ENCODE measurements at regions not wholly inside any gene's neighbourhood (a gene's known extent, or its start where the extent isn't known, plus 50 kb on each side); places are given as distances from the start of the nearest gene placed in this dataset.

DNA sequence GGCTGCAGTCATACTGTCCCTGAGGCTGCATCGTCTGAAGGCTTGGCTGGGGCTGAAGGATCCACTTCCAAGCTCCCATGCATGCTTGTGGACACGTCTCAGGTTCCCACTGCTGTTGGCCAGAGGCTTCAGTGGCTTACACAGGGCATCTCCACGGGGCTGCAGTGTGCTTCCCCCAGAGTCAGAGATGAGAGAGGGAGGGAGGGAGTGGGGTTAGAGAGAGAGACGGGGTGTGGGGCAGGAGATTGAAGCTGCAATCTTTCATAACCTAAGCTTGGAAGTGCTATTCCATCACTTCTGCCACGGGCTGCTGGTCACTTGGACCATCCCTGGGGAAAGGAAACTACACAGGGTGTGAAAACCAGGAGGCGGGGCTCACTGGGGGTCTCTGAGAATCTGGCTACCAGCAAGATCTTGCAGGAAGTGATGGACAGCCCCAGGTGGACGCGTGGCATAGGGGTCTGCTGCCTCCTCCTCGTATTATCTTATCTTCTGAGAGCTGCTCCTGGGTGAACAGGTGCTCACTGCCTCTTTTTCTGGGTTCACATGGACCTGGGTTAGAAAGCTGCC, 63.0 kb upstream of the MYEOV start:
- H3K9me3 ChIP-seq (replicated peaks in 1 of 11), result peaks cover 8 to 26% (median 16%) of the 10 kb centered on the region in 11 experiments; a peak in 19 of 22 replicates
- H3K27ac ChIP-seq, result no peak overlapping the region
- H3K36me3 ChIP-seq, result no peaks in the 10 kb centered on the region
- no peaks in the 10 kb centered on the region for H3K27me3 ChIP-seq
- H3K4me3 ChIP-seq, result no peak overlapping the region
- H4K20me1 ChIP-seq, result no peaks in the 10 kb centered on the region
- TF ChIP-seq Cebpa-rat (IDR thresholded peaks at IDR 0.05), result no peak
- H3K9ac ChIP-seq, result no peak overlapping the region
- peaks cover 0 to 7% (median 0%) of the 10 kb centered on the region in 10 experiments; a peak in 1 of 20 replicates for H3K4me1 ChIP-seq
- no peak overlapping the region for H3K4me2 ChIP-seq

DNA sequence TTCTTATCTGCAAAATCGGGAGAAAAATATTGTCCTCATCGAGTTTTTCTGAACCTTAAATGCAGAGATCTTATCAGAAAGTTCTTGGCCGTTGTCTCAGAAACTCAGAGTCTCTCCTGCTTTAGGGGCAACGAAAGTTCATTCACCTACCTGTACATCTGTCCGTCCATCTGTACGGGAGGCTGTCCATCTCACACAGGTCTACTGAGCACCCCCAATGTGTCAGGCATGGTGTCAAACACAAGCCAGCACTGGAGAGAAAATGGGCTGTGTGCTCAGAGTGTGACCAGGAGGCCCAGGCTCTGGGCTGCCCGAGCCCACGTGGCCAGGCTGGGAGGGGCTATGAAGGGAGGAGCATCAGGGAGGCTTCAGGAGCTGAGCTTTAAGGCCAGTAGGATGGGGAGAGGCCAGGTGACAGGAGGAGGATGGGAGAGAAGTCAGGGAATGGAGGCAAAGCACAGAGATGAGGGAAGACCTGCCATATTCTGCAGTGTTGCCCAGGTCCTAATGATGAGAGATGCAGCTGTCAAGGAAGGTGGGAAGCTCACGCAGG, 62.4 kb upstream of the MYEOV start:
- TF ChIP-seq Cebpa-rat (IDR thresholded peaks at IDR 0.05), result no peak
- Histone ChIP-seq H3K27me3 (no peaks in the 10 kb centered on the region), H3K4me2 (no peak overlapping the region), H3K9ac (no peak overlapping the region), H3K27ac (no peak overlapping the region), H4K20me1 (no peaks in the 10 kb centered on the region), H3K36me3 (no peaks in the 10 kb centered on the region), H3K4me3 (no peak overlapping the region), H3K9me3 (replicated peaks in 1 of 11) (peaks cover 8 to 22% (median 12%) of the 10 kb centered on the region in 11 experiments; a peak in 17 of 22 replicates), H3K4me1 (peaks cover 0 to 7% (median 0%) of the 10 kb centered on the region in 10 experiments; a peak in 1 of 20 replicates)

DNA sequence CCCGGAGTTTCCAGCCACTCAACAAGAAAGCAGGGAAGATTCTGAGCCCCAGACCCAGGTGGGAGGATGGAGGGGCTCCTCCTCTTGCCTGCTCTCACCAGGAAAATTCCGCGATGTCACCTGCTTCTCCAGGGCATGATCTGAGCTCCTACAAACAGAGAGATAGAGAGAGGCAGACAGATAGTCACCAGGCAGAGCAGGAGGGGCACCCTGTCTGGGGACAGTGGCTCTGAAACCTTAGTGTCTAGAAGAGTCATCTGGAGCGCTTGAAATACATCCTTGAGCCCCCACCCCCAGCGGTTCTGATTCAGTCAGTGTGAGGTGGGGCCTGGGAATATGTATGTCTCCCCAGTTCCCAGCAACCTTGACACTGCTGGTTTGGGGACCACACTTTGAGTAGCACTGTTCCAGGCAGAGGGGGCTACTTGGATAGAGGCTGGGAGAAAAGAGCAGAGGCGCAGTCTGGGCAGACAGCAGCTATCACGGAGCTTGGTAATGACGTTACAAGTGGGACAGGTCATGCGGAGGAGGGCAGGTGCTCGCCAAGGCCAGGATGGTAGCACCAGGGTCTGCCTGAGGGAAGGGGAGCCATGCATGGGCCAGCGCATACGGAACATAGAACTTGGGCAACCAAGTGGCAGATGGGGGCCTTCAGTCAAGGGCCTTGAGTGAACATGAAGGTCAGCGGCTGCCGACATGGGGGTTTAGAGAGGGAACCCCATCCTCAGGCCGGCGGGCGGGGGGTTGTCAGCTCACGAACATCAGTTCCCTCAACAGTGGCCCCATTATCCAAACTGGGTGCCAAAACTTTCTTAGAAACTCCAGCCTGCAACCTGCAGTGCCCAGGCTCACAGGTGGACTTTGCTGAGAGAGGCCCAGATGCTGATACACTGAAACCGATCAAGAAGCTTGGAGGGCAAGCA, 60.9 kb upstream of the MYEOV start:
- Histone ChIP-seq H3K27me3 (no peaks in the 10 kb centered on the region), H3K4me1 (peaks cover 0 to 7% (median 0%) of the 10 kb centered on the region in 10 experiments; a peak in 1 of 20 replicates), H3K9ac (no peak overlapping the region), H3K4me3 (no peak overlapping the region), H3K27ac (no peak overlapping the region), H3K4me2 (no peak overlapping the region), H4K20me1 (no peaks in the 10 kb centered on the region), H3K36me3 (no peaks in the 10 kb centered on the region), H3K9me3 (replicated peaks in 1 of 11) (peaks cover 0 to 6% (median 2%) of the 10 kb centered on the region in 11 experiments; a peak in 7 of 22 replicates)
- no peak for TF ChIP-seq Cebpa-rat (IDR thresholded peaks at IDR 0.05)

DNA sequence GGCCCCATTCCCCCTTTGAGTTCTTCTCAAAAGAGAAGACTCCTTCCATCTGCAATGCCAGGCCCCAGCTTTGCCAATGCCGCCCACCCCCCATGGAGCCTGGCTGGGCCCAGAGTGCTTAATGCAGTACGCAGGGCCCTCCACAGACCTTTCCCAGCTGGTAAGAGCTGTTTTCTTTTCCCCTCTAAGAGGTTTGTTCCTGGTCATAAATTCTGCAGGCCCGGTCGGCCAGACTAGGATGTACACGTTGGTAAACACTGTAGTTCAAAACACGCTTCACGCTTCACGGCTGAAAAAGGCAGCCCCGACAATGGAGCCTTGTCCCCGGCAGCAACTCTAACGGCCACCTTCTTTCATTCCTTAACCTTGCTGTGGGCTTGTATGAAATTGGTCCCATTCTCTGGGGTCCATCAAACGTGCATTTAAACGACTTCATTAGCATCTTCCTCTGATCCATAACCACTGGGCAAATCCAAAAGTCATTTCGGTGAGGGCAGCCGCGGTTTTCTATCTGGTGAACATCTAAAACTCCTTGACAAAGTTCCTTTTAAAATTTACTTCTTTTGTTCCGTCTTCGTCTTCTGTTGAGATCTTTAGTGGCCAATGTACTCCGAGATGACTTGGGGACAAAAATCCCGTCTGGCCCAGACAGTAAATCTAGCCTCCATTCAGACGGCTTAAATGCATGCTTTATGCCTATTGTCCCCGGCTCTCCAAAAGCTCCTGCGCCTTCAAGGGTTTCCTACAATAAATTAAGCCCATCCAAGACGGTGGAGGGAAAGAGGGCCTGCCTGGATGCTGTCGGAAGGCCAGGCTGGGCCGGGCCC, 60.0 kb upstream of the MYEOV start:
- Histone ChIP-seq H3K4me2 (no peak overlapping the region), H3K4me3 (no peak overlapping the region), H3K9me3 (replicated peaks in 1 of 11) (no peaks in the 10 kb centered on the region; a peak in 1 of 22 replicates), H3K36me3 (no peaks in the 10 kb centered on the region), H3K27me3 (no peaks in the 10 kb centered on the region), H3K9ac (no peak overlapping the region), H3K4me1 (peaks cover 0 to 7% (median 0%) of the 10 kb centered on the region in 10 experiments; a peak in 1 of 20 replicates), H3K27ac (no peak overlapping the region), H4K20me1 (no peaks in the 10 kb centered on the region)
- no peak for TF ChIP-seq Cebpa-rat (IDR thresholded peaks at IDR 0.05)

DNA sequence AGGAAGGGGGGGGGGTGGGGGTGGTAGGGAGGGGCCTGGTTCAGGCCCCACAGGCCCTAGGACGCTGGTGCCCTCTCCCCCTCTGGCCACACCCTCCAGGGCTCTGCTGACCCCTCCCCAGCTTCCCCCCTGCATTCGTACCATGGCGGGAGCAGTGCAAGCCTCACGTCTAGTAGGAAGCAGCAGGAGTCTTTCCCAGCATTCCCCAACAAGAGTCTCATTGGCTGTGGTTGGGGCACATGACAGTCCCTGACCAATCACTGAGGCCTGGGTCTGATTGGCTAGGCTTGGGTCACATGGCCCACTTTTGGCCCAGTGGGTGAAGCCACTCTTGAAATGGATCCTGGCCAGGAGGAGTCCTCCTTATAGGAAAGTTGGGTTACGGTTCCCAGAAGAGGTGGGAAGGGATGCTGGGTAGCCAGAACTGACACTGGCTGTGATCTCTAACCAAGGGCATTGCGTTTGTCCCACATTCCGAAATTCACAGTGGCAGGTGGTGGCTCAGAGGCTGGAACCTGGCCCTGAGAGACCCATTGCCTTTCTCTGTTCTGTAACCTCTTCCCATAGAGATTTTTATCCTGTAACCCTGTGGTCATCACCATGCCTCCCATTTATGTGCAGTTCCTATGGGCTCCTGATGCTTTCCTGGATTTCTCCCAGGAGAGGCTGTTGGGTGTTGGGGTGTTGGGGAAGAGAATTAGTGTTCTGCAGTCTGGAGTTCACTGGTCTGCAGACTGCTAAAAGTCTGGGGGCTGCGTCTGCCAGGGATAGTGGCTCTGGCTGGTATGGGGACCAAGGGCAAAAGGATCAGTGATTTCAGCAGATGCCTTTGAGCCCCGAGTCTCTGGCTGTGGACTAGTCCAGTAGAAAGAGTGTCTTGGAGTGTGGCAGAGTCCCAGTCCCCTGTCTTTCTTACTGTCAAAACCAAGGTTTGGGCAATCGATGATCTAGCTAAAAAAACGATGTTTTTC, 58.9 kb upstream of the MYEOV start:
- no peak overlapping the region for H3K9ac ChIP-seq
- H3K36me3 ChIP-seq, result no peaks in the 10 kb centered on the region
- H3K27ac ChIP-seq, result no peak overlapping the region
- H3K4me2 ChIP-seq, result no peak overlapping the region
- no peak overlapping the region for H3K4me3 ChIP-seq
- no peaks in the 10 kb centered on the region for H4K20me1 ChIP-seq
- H3K27me3 ChIP-seq, result no peaks in the 10 kb centered on the region
- no peak for TF ChIP-seq Cebpa-rat (IDR thresholded peaks at IDR 0.05)
- H3K9me3 ChIP-seq (replicated peaks in 1 of 11), result no peaks in the 10 kb centered on the region; a peak in 1 of 22 replicates
- H3K4me1 ChIP-seq, result peaks cover 0 to 7% (median 0%) of the 10 kb centered on the region in 10 experiments; a peak in 1 of 20 replicates

DNA sequence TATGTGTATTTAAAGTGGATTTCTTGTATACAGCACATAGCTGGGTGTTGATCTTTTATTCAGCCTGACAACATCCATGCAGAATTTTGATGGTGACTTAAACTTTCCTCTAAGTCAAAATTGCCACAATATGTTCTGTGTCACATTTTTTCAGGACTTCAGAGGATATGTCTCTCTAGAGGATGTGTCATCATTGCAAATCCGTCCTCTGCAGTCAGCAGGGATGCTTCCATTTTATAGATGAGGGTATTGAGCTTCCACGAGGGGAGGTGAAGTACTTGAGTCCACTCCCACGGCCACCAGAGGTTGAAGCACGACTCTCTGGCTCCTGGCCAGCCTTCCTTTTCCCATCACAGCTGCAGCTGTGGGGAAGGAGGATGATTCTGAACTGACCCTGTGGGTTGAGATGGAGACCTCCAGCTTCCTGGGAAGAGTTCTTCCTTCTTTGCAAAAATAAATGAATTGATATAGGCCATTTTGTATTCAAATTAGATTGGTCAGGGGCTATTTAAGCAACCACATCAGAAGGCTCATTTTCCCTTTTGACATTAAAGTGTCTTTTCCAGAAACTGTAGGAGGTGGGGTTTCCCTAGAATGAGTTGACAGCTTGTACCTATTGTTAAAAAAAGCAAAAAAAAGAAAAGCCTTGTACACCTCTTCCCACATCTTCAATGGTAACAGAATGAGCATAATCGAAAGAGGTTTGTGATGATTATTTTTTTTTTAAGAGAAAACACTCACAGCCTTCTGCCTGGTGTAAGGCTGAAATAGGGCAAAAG, 55.2 kb upstream of the MYEOV start:
- H3K4me2 ChIP-seq, result no peak overlapping the region
- H3K4me3 ChIP-seq, result no peak overlapping the region
- no peaks in the 10 kb centered on the region for H4K20me1 ChIP-seq
- H3K36me3 ChIP-seq, result no peaks in the 10 kb centered on the region
- peaks cover 14 to 18% (median 16%) of the 10 kb centered on the region in 10 experiments for H3K4me1 ChIP-seq
- no peaks in the 10 kb centered on the region for H3K27me3 ChIP-seq
- H3K9ac ChIP-seq, result no peak overlapping the region
- no peak for TF ChIP-seq Cebpa-rat (IDR thresholded peaks at IDR 0.05)
- H3K9me3 ChIP-seq (replicated peaks in 1 of 11), result peaks cover 0 to 4% (median 0%) of the 10 kb centered on the region in 11 experiments; a peak in 4 of 22 replicates
- H3K27ac ChIP-seq, result no peak overlapping the region

DNA sequence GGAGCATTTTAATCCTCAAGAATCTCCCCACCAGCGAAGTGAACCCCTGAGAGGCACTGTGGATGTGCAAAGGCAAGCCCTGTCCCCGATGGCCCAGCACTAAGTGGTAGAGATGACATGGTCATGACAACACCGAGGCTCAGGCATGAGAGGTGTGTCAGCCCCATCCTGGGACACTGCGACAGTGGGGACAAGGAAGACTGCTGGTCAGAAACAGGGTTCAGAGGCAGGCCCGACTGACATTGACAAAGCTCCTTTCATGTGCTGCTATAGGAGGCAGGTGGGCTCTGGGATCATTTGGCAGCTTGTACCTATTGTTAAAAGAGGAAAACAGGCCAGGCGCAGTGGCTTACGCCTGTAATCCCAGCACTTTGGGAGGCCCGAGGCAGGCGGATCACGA, 54.3 kb upstream of the MYEOV start:
- no peak overlapping the region for H3K4me3 ChIP-seq
- no peaks in the 10 kb centered on the region for H3K36me3 ChIP-seq
- H3K9me3 ChIP-seq (replicated peaks in 1 of 11), result peaks cover 0 to 7% (median 0%) of the 10 kb centered on the region in 11 experiments; a peak in 4 of 22 replicates
- no peaks in the 10 kb centered on the region for H3K27me3 ChIP-seq
- no peak overlapping the region for H3K27ac ChIP-seq
- H4K20me1 ChIP-seq, result no peaks in the 10 kb centered on the region
- peaks cover 14 to 18% (median 16%) of the 10 kb centered on the region in 10 experiments for H3K4me1 ChIP-seq
- H3K9ac ChIP-seq, result no peak overlapping the region
- H3K4me2 ChIP-seq, result no peak overlapping the region
- TF ChIP-seq Cebpa-rat (IDR thresholded peaks at IDR 0.05), result no peak

Measured in BLaER1 treated with 17β-estradiol and CSF1 and Interleukin-3, amounts not matched to agents 10 nM and 100 nM (cell line).